ENCODE measurements at regions not wholly inside any gene's neighbourhood (a gene's known extent, or its start where the extent isn't known, plus 50 kb on each side); places are given as distances from the start of the nearest gene placed in this dataset.

GRCh38 chr14:98792171-98792570 lies 479.8 kb downstream of the BCL11B start:
- DNase-seq (ENCODE audit: low read depth), result no peak
- H3K27me3 ChIP-seq (ENCODE audit: control insufficient read depth, insufficient read depth, low read length), result no peaks in the 10 kb centered on the region
- no peak for TF ChIP-seq CTCF (IDR thresholded peaks at IDR 0.05; ENCODE audit: insufficient read depth, low read depth, low read length)
- H3K36me3 ChIP-seq (ENCODE audit: control insufficient read depth, insufficient read depth, low read length), result no peaks in the 10 kb centered on the region
- no peak overlapping the region for H3K4me3 ChIP-seq (ENCODE audit: low read depth, low read length)
- ChIA-PET CTCF (no interaction called here), POLR2A (no interaction called here)

GRCh38 chr14:98798099-98798498 lies 473.9 kb downstream of the BCL11B start:
- H3K36me3 ChIP-seq (ENCODE audit: control insufficient read depth, insufficient read depth, low read length), result no peaks in the 10 kb centered on the region
- TF ChIP-seq CTCF (IDR thresholded peaks at IDR 0.05; ENCODE audit: insufficient read depth, low read depth, low read length), result no peak
- no peak for DNase-seq (ENCODE audit: low read depth)
- ChIA-PET POLR2A (no interaction called here), CTCF (no interaction called here)
- no peaks in the 10 kb centered on the region for H3K27me3 ChIP-seq (ENCODE audit: control insufficient read depth, insufficient read depth, low read length)
- H3K4me3 ChIP-seq (ENCODE audit: low read depth, low read length), result no peak overlapping the region

DNA sequence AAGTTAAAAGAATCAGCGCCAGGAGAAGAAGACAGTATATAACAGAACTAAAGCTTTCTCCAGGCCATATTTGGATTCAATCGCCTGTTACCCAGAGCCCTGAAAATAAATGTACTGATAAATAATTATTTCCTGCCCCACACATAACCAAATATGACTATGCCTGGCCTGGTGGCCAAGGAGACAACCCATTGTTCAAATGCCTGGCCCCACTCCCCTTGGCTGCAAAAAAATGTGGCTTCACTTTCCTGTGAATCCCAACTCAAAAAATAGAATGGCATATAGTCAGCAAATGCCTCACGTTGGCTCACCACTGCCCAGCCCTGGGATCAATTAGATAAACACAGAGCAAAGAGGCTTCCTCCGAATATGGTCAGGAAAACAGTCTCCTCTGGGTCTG lies 472.1 kb downstream of the BCL11B start:
- ChIA-PET CTCF (no interaction called here), POLR2A (no interaction called here)
- no peak for TF ChIP-seq CTCF (IDR thresholded peaks at IDR 0.05; ENCODE audit: insufficient read depth, low read depth, low read length)
- Histone ChIP-seq H3K36me3 (ENCODE audit: control insufficient read depth, insufficient read depth, low read length) (no peaks in the 10 kb centered on the region), H3K27me3 (ENCODE audit: control insufficient read depth, insufficient read depth, low read length) (no peaks in the 10 kb centered on the region), H3K4me3 (ENCODE audit: low read depth, low read length) (no peak overlapping the region)
- DNase-seq (ENCODE audit: low read depth), result no peak

GRCh38 chr14:98802044-98802443 lies 470.0 kb downstream of the BCL11B start:
- ChIA-PET POLR2A (no interaction called here), CTCF (no interaction called here)
- no peaks in the 10 kb centered on the region for H3K36me3 ChIP-seq (ENCODE audit: control insufficient read depth, insufficient read depth, low read length)
- H3K4me3 ChIP-seq (ENCODE audit: low read depth, low read length), result no peak overlapping the region
- no peaks in the 10 kb centered on the region for H3K27me3 ChIP-seq (ENCODE audit: control insufficient read depth, insufficient read depth, low read length)
- DNase-seq (ENCODE audit: low read depth), result no peak
- TF ChIP-seq CTCF (IDR thresholded peaks at IDR 0.05; ENCODE audit: insufficient read depth, low read depth, low read length), result no peak

GRCh38 chr14:98803196-98803595 lies 468.8 kb downstream of the BCL11B start:
- no peak for DNase-seq (ENCODE audit: low read depth)

More at GRCh38 chr14:98803196-98803595, 468.8 kb downstream of the BCL11B start:
- no peak for TF ChIP-seq CTCF (IDR thresholded peaks at IDR 0.05; ENCODE audit: insufficient read depth, low read depth, low read length)
- no peaks in the 10 kb centered on the region for H3K27me3 ChIP-seq (ENCODE audit: control insufficient read depth, insufficient read depth, low read length)
- no peaks in the 10 kb centered on the region for H3K36me3 ChIP-seq (ENCODE audit: control insufficient read depth, insufficient read depth, low read length)
- POLR2A ChIA-PET, result no interaction called here
- no peak overlapping the region for H3K4me3 ChIP-seq (ENCODE audit: low read depth, low read length)
- CTCF ChIA-PET, result no interaction called here
